ENCODE measurements at regions not wholly inside any gene's neighbourhood (a gene's known extent, or its start where the extent isn't known, plus 50 kb on each side); places are given as distances from the start of the nearest gene placed in this dataset.

DNA sequence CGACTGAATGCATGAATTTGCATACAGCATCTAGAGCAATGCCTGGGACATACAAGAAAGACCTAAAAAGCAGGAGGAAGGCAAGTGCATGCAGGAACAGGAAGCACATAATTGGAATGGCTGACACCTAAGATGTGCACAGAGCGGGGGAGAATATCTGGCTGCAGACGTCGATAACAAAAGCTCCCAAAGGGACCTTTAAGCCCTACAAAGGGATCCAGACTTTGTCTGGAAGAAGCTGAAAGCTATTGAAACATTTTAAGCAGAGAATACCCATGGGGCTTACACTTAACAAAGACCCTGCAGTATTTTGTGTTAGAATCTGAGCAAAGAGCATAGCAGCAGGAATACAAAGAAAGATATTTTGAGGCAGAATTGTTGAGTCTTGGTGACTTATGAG lies 107.4 kb upstream of the CLDN10 start:
- no peak overlapping the region for H3K56ac ChIP-seq (ENCODE audit: insufficient read length, low read depth, low read length)
- no peak for DNase-seq
- H3K79me1 ChIP-seq (ENCODE audit: insufficient read depth, low read depth, low read length, poor library complexity, severe bottlenecking), result no peaks in the 10 kb centered on the region
- Mint-ChIP-seq H3K27me3 (ENCODE audit: low read depth) (no peaks in the 10 kb centered on the region; the same call in 1 of the 2 replicates), H3K27ac (no peak overlapping the region), H3K36me3 (ENCODE audit: insufficient read depth in 1 of 3, low read depth in 3 of 3) (no peaks in the 10 kb centered on the region), H3K4me3 (no peak overlapping the region), H3K9me3 (no peaks in the 10 kb centered on the region), H3K4me1 (peaks cover 20% of the 10 kb centered on the region in 2 experiments)
- no peak overlapping the region for H3K4ac ChIP-seq (ENCODE audit: low read depth, low read length)
- no peak overlapping the region for H2AK5ac ChIP-seq (ENCODE audit: insufficient read length, low read length)
- WGBS (ENCODE audit: extremely low coverage, insufficient read length, low lambda C conversion rate), result no CpG with 5 or more reads among the region's 4 CpGs
- no peak overlapping the region for H2BK20ac ChIP-seq (ENCODE audit: low read depth, low read length, poor library complexity, severe bottlenecking)
- no peaks in the 10 kb centered on the region for H3K4me1 ChIP-seq (ENCODE audit: insufficient read depth, low read length)
- H4K8ac ChIP-seq (replicated peaks; ENCODE audit: insufficient read length, low read depth, low read length), result no peak overlapping the region
- H2BK120ac ChIP-seq (ENCODE audit: low read depth, low read length, poor library complexity, severe bottlenecking), result no peak overlapping the region
- H3K14ac ChIP-seq (ENCODE audit: insufficient read depth, low read length), result no peak overlapping the region
- no peak overlapping the region for H3K27ac ChIP-seq (ENCODE audit: insufficient read length, low read depth, low read length)
- no peaks in the 10 kb centered on the region for H3K27me3 ChIP-seq (ENCODE audit: insufficient read depth, low read length)
- no peak overlapping the region for H2BK5ac ChIP-seq (ENCODE audit: insufficient read length, low read length)
- H2BK12ac ChIP-seq (ENCODE audit: insufficient read length, low read depth, low read length), result no peak overlapping the region
- no peaks in the 10 kb centered on the region for H3K79me2 ChIP-seq (ENCODE audit: insufficient read depth, low read length)
- H2AFZ ChIP-seq (ENCODE audit: low read length), result no peak overlapping the region
- H4K91ac ChIP-seq (ENCODE audit: insufficient read length, low read depth, low read length), result no peak overlapping the region
- H3K23ac ChIP-seq (ENCODE audit: insufficient read length, low read depth, low read length), result no peak overlapping the region
- H4K5ac ChIP-seq (ENCODE audit: insufficient read length, low read depth, low read length), result no peak overlapping the region
- H3K18ac ChIP-seq (ENCODE audit: insufficient read length, low read depth, low read length), result no peak overlapping the region
- no peak overlapping the region for H2BK15ac ChIP-seq (ENCODE audit: low read depth, low read length)
- H3K23me2 ChIP-seq (ENCODE audit: insufficient read length, low read depth, low read length, poor library complexity, severe bottlenecking), result no peaks in the 10 kb centered on the region
- H3K9ac ChIP-seq (ENCODE audit: extremely low read depth, insufficient read length, low read length), result no peak overlapping the region
- no peaks in the 10 kb centered on the region for H4K20me1 ChIP-seq (ENCODE audit: control insufficient read depth, insufficient read depth, insufficient read length)
- H3T11ph ChIP-seq (ENCODE audit: low read length), result no peak overlapping the region
- H3K9me3 ChIP-seq (ENCODE audit: control insufficient read depth, low read depth, low read length), result no peaks in the 10 kb centered on the region
- TF ChIP-seq, protein P1, sequence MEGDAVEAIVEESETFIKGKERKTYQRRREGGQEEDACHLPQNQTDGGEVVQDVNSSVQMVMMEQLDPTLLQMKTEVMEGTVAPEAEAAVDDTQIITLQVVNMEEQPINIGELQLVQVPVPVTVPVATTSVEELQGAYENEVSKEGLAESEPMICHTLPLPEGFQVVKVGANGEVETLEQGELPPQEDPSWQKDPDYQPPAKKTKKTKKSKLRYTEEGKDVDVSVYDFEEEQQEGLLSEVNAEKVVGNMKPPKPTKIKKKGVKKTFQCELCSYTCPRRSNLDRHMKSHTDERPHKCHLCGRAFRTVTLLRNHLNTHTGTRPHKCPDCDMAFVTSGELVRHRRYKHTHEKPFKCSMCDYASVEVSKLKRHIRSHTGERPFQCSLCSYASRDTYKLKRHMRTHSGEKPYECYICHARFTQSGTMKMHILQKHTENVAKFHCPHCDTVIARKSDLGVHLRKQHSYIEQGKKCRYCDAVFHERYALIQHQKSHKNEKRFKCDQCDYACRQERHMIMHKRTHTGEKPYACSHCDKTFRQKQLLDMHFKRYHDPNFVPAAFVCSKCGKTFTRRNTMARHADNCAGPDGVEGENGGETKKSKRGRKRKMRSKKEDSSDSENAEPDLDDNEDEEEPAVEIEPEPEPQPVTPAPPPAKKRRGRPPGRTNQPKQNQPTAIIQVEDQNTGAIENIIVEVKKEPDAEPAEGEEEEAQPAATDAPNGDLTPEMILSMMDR (conservative IDR thresholded peaks at IDR 0.05), result no peak
- no peak overlapping the region for H3K4me2 ChIP-seq (ENCODE audit: insufficient read depth, insufficient read length, low read length)

Measured in H9 (cell line).